Head of caudate nucleus (tissue), 42 donors: ENCODE measurements at regions not wholly inside any gene's neighbourhood (a gene's known extent, or its start where the extent isn't known, plus 50 kb on each side); places are given as distances from the start of the nearest gene placed in this dataset.

ENCODE experiments used
- DNase-seq, 42 donors: peaks; one replicate each; pipeline versions ENCODE4 v3.0.0 to v3.0.0-alpha.2; 2020 to 2021; ENCODE audit warnings: mixed read lengths in 7 of 42
- intact Hi-C: fragments of 100-400 bp; cut with DNase I; formaldehyde crosslinking; loops from one replicate; pipeline ENCODE4 v1.15.0; 2022

GRCh38 chr20:40173872-40174271, 515.2 kb downstream of the MAFB start:
- intact Hi-C loops = no loop called here
- no peak for DNase-seq

DNA sequence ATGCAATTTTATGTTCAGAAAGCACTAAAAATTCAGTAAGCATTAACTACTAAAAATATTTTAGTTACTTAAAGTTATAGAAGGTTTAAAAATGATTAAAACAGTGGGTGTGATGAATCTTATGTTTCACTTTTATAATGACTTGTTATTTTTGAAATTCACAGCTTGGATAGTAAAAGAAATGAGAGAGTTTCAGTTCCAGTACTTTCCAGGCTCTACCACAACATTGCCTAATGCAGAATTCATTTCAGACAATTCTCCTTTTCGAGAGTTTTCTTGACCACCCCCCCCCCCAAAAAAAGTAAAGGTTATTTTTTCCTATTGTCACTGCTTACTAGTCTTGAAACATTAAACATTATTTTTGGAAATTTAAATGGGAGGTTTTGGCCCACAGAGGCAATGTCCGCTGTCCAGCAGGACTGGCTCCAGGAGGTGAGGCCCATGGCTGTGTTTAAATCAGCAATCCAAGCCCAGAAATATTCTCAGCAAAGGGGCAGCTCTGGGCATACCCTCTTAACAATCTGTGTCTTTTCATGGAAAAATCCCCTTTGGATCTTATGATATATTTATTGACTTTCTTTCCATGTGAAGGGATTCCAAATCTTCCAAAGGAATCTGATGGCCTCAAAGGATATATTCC, 519.9 kb downstream of the MAFB start:
- intact Hi-C loops = loop anchor here (10.0 kb wide), 1 partner anchor 516 kb away; the partner anchor contains the start of gene MAFB
- DNase-seq = no peak

DNA sequence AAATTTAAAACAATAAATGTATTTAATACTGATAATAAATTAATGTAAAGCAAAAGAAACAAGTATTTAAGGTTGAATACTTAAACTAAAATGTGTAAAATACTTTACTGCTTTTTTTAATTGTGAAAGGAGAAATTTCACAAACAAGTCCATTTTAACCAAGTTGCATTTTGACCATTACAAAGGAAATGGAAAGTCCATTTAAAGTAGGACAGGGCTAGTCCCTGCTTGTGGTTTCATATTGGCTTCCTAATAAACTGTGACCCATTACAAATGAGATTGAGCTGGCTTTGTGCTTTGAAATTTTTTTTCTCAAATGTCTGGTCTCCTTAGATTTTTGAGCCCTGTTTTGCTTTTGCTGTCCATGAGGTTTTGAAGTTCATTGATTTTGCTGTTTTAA, 527.6 kb downstream of the MAFB start:
- no peak for DNase-seq
- intact Hi-C loops = loop anchor here (10.0 kb wide), 1 partner anchor 523 kb away; the partner anchor contains the start of gene MAFB

- DNase-seq = peak in 36 of 42 donors; percentile 3 to 77 (median 36)
- intact Hi-C loops = loop anchor here (10.0 kb wide), 1 partner anchor 525 kb away; the partner anchor contains the start of gene MAFB
Measured at GRCh38 chr20:40160097-40160550, 528.9 kb downstream of the MAFB start.

DNA sequence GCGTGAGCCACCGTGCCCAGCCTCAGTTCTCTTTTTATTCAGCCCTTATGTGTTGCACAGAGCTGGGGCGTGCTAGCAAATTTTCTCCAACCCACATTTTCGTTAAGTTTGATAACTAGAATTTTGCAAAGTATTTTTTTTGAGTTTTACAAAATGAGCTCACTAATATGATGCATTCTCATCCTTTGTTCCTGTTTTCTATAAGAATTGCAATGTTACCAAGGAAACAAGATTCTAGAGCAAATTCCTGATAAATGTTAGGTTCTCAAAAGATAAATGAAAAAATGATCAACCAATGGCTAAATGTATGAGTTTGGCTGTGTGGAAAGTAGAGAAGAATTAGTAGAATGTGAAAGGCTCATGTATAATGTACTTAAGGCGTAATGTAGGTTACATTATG, 529.8 kb downstream of the MAFB start:
- intact Hi-C loops = no loop called here
- peak in 1 of 42 donors; percentile 4 for DNase-seq

DNA sequence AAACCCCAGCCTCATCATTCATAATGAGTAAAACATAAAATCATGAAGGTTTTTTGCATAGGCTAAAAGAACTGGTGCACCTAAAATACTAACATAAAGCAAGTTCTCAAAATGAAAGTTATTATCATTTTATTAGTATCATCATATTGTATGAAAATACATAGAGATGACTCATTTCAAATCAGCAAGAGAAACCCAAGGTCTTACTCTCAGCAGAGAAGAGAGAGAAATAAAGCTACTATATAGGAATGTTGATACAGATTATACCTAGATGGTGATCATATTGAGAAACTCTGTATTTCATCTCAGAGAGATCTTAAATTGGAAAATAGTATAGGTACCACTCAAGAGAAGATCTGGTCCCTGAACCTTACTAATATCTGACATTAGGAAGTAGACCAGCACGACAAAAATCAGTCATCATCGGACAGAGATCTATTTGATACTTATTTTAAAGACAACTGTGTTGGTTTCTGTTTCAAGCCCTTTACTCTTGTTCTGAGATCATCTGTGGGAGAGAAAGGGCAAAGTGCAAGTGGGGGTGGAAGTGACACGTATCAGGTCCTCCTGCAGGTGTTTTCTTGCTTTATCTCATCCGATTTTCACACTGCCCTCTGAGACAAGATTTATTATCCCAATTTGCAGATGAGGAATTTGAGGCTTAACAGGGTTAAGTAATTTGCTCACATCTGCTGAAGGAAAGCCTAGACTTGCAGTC, 532.3 kb downstream of the MAFB start:
- no peak for DNase-seq
- intact Hi-C loops = no loop called here

GRCh38 chr20:40154514-40154913, 534.5 kb downstream of the MAFB start:
- intact Hi-C loops = no loop called here
- peak in 1 of 42 donors; percentile 3 for DNase-seq

DNA sequence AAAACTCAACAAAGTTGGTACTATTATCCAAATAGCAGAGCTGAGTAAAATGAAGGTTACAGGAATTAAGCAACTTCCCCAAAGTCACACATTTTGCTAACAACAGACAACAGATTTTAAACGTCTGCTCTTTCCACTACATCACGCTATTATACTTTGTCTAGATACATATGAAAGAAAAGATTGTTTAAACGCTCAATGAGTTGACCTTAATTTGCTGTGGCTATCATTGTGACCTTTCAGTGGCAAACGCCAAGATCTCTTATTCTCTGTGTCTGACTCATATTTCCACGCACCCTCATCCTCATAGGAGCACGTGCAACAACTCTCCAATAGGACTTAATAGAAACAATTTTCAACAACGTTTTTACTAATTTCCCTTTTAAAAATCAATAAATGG, 540.1 kb downstream of the MAFB start:
- no peak for DNase-seq
- intact Hi-C loops = no loop called here

DNA sequence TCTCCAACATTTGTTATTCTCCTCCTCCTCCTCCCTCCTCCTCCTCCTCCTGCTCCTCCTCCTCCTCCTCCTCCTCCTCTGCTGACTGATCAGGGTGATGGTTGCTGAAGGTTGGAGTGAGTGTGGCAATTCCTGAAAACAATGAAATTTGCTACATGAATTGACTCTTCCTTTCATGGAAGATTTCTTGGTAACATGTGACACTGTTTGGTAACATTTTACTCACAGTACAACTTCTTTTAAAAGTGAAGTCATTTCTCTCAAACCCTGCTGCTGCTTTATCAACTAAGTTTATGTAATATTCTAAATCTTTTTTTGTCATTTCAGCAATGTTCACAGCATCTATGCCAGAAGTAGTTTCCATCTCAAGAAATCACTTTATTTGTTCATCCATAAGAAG, 543.0 kb downstream of the MAFB start:
- DNase-seq = no peak
- intact Hi-C loops = no loop called here

DNA sequence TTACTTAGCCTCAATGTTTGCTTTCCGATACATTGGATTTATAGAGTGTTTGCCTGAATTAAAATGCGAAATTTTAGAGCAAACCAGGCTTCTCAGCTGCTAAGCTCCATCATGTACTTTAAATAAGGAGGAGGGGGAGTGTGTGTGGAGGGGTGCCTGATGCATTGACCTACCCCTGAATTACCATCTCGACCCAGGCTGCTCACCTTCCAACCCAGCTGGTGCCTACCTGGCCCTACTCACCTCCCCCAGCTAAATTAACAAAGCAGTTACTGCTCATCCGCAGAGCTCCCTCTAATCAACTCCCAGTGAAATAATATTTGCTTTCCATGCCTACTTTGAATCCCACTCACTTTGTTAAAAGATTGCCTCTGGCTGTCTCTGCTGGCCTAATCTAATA, 544.5 kb downstream of the MAFB start:
- no peak for DNase-seq
- intact Hi-C loops = no loop called here

DNA sequence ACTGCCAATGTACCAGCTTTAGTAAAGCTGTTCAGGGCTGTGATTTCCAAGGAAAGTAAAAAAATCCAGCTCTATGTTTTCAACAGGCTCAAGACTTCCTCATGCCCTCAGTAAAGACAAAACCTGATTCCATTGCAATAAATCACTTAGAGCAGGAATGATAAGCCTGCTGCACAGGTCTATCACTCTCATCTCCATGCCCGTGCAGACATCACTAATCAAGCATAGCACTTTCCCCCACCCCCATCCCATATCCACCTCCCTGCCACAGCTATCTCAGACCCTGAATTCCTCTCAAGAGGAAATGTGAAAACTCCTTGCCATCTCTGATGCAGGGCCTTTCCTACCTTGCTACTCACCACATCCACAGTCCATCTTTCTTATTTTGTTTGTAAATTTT, 554.9 kb downstream of the MAFB start:
- intact Hi-C loops = no loop called here
- no peak for DNase-seq

GRCh38 chr20:40120827-40121226, 568.2 kb downstream of the MAFB start:
- no peak for DNase-seq
- intact Hi-C loops = no loop called here

DNA sequence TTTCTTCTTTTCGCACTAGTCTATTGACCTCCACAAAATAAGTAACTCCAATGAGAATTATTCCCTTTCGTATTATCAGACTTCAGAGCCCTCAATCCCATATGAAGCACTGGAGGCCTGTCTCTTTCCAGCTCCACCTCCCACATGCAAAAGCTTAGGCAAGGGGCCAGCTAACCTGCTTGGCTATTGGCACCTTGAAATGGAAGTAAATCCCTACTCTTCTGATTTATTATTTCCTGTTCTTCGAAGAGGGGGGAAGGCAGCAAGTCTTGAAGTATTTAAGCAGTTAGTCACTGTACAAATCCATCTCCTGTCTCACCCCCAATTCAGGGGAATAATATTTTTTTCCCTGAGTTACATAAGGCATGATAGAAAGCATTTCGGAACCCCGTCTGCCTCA, 577.8 kb downstream of the MAFB start:
- no peak for DNase-seq
- intact Hi-C loops = no loop called here

DNA sequence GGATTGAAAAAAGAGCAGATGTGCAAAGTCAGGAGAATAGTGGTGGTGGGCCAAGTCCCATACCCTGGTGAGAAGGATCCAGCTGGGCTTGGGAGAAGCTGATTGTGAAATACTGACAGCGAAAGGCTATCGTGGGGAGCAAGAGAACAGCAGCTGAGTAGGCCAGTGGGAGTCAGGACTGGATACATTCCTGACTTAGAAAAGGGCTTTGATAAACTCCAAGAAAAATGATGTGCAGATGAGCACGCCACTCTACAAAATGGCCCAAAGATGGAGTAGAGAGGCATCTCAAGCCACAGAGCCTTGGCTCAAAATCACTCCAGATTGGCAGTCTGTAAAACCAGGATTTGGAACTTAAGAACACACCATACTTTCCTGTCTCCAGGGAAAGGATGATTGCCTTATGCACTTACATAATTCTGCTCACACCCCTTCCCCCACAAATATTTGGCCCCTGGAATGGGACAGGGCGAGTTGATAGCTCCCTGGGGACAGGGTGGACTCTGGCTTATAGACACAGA, 578.7 kb downstream of the MAFB start:
- no peak for DNase-seq
- intact Hi-C loops = no loop called here

DNA sequence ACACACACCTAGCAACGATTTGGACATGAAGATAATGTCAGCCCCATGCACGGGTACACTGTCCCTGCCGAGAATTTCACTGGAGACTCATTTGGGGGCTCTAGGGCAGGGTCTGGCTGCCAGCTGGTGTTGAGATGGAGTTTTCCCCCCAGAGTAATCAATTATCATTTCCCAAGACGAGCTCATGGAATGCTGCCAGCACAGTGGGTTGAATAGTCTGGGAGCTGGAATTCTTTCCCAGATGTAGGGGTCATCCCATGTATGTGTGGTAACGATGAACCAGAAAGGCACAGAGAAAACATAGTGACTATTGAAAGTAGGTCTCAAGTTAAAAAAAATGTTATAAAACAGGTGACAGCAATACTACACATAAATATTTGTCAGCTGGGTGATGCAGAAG, 579.9 kb downstream of the MAFB start:
- DNase-seq = no peak
- intact Hi-C loops = no loop called here

DNA sequence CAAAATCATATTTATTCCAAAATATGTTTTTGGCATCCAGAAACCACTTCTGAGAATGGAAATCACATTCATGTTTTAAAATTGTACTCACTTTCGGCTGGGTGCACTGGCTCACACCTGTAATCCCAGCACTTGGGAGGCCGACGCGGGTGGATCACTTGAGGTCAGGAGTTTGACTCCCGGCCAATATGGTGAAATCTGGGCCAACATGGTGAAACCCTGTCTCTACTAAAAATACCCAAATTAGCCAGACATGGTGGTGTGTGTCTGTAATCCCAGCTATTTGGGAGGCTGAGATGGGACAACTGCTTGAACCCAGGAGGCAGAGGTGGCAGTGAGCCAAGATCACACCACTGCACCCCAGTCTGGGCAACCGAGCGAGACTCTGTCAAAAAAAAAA, 580.7 kb downstream of the MAFB start:
- intact Hi-C loops = no loop called here

GRCh38 chr20:40104959-40105358, 584.1 kb downstream of the MAFB start:
- intact Hi-C loops = no loop called here
- no peak for DNase-seq

More for the DNA sequence above, 580.7 kb downstream of the MAFB start:
- no peak for DNase-seq

- intact Hi-C loops = no loop called here
Measured at GRCh38 chr20:40103420-40103819, 585.6 kb downstream of the MAFB start.

GRCh38 chr20:40101560-40101959, 587.5 kb downstream of the MAFB start:
- intact Hi-C loops = no loop called here
- no peak for DNase-seq

More at GRCh38 chr20:40103420-40103819, 585.6 kb downstream of the MAFB start:
- DNase-seq = no peak

DNA sequence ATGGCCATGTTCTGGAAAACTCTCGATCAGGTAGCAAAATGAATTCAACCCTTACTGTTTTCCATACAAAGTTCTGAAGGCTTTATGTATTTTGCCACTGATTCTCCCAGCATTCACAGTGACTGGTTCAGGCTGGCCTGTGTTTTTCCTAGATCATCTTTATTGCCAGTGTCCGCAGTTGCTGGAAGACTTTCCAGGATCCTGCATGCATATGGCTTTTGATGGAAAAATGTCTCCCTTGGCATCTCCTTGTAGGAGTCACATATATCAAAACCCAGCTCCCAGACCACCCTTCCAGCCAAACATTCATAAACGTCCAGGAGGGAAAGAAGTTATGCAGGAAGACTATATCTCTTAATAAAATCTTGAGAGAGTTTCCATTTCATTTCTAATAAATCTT, 588.8 kb downstream of the MAFB start:
- intact Hi-C loops = no loop called here
- no peak for DNase-seq

- intact Hi-C loops = no loop called here
- no peak for DNase-seq
Measured at GRCh38 chr20:40090236-40090635, 598.8 kb downstream of the MAFB start.
